H1 (cell line): ENCODE measurements at regions not wholly inside any gene's neighbourhood (a gene's known extent, or its start where the extent isn't known, plus 50 kb on each side); places are given as distances from the start of the nearest gene placed in this dataset.

Experiments used
- BCL11A ChIP-seq, 2 experiments: IDR thresholded peaks; one replicate each; pipeline ENCODE4 v1.6.1; 2011; ENCODE audit warnings: low read depth in 2 of 2, low read length in 2 of 2, mild to moderate bottlenecking in 2 of 2
- EGR1 ChIP-seq: IDR thresholded peaks from 2 replicates; pipeline ENCODE4 v1.6.1; 2011; ENCODE audit warnings: low read depth, low read length, borderline replicate concordance
- EP300 ChIP-seq, 2 experiments: IDR thresholded peaks; 1 replicate in 1 of 2; 2 replicates in 1 of 2; pipeline ENCODE4 v1.6.1; 2011 to 2012; ENCODE audit warnings: low read depth in 2 of 2, low read length in 2 of 2, mild to moderate bottlenecking in 2 of 2, borderline replicate concordance in 1 of 2, inconsistent platforms in 1 of 2, moderate library complexity in 1 of 2
- EZH2 ChIP-seq: fragments of 200-600 bp; sonication (generic); IDR thresholded peaks from 2 replicates; pipeline ENCODE4 v1.7.1; 2012; ENCODE audit warnings: low read depth, mild to moderate bottlenecking, moderate library complexity, low read length, inconsistent platforms; ENCODE audit not compliant: severe bottlenecking
- GTF2F1 ChIP-seq: IDR thresholded peaks from 2 replicates; pipeline ENCODE4 v1.6.1; 2012; ENCODE audit warnings: low read depth, low read length, improper control_type of control experiment, borderline replicate concordance
- POLR2A ChIP-seq, 2 experiments: IDR thresholded peaks; 1 replicate in 1 of 2; 2 replicates in 1 of 2; pipeline ENCODE4 v1.6.1; 2011; ENCODE audit warnings: low read depth in 2 of 2, low read length in 2 of 2, mild to moderate bottlenecking in 2 of 2; ENCODE audit errors: control extremely low read depth in 1 of 2
- POLR2AphosphoS5 ChIP-seq: IDR thresholded peaks from 2 replicates; pipeline ENCODE4 v1.6.1; 2011; ENCODE audit warnings: low read depth, low read length
- SIRT6 ChIP-seq: IDR thresholded peaks from one replicate; pipeline ENCODE4 v1.7.1; 2012; ENCODE audit warnings: low read length, inconsistent platforms
- SRF ChIP-seq: IDR thresholded peaks from 2 replicates; pipeline ENCODE4 v1.6.1; 2011; ENCODE audit warnings: mild to moderate bottlenecking, low read depth, low read length, moderate library complexity
- SUZ12 ChIP-seq: fragments of 200-600 bp; sonication (generic); IDR thresholded peaks from 2 replicates; pipeline ENCODE4 v1.6.1; 2012; ENCODE audit warnings: mild to moderate bottlenecking, inconsistent platforms, low read length, moderate library complexity, mixed read lengths
- TEAD4 ChIP-seq: IDR thresholded peaks from 2 replicates; pipeline ENCODE4 v1.6.1; 2012; ENCODE audit warnings: low read depth, low read length, inconsistent platforms, mixed read lengths
- TF ChIP-seq, protein P1 (sequence below), 3 experiments: IDR thresholded peaks; 1 replicate in 2 of 3; 2 replicates in 1 of 3; pipeline versions ENCODE4 v1.5.1 to v1.6.1; 2011; ENCODE audit warnings: low read length in 3 of 3, mild to moderate bottlenecking in 3 of 3, inconsistent platforms in 2 of 3, low read depth in 1 of 3, moderate library complexity in 1 of 3; ENCODE audit not compliant: insufficient read depth in 1 of 3; ENCODE audit errors: control extremely low read depth in 1 of 3
- TF ChIP-seq, protein P2 (sequence below): IDR thresholded peaks from 2 replicates; pipeline ENCODE4 v1.6.1; 2011; ENCODE audit warnings: low read length, improper control_type of control experiment
- TF ChIP-seq, protein P3 (sequence below): IDR thresholded peaks from 2 replicates; pipeline ENCODE4 v1.6.1; 2012; ENCODE audit warnings: inconsistent platforms

DNA sequence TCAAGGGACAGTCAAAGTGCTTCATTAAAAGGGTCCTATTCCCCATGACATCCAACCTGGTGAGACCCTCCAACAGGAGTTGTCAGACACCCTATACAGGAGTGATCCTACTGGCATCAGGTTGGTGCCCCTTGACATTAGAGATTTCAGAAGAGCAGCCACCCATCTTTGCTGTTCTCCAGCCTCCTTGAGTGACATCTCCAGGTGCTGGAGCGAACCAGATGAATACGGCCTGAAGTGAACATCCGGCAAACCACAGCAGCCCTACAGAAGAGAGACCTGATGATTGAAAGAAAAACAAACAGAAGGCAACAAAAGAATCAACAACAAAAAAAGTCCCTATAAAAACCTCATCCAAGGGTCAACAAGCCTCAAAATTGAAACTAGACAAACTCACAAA lies 146.1 kb upstream of the PBDC1 start:
- TF ChIP-seq POLR2AphosphoS5 (no peak), POLR2A (IDR thresholded peaks at IDR 0.05; ENCODE audit: control extremely low read depth in 1 of 2, low read depth in 2 of 2, low read length in 2 of 2) (no peak), SIRT6 (no peak), EP300 (IDR thresholded peaks at IDR 0.05; ENCODE audit: borderline replicate concordance in 1 of 2, low read depth in 2 of 2, low read length in 2 of 2) (no peak), SUZ12 (no peak), BCL11A (IDR thresholded peaks at IDR 0.05; ENCODE audit: low read depth in 2 of 2, low read length in 2 of 2) (no peak), GTF2F1 (no peak), EZH2 (no peak), EGR1 (no peak), SRF (no peak), TEAD4 (no peak)
- TF ChIP-seq, protein P1, sequence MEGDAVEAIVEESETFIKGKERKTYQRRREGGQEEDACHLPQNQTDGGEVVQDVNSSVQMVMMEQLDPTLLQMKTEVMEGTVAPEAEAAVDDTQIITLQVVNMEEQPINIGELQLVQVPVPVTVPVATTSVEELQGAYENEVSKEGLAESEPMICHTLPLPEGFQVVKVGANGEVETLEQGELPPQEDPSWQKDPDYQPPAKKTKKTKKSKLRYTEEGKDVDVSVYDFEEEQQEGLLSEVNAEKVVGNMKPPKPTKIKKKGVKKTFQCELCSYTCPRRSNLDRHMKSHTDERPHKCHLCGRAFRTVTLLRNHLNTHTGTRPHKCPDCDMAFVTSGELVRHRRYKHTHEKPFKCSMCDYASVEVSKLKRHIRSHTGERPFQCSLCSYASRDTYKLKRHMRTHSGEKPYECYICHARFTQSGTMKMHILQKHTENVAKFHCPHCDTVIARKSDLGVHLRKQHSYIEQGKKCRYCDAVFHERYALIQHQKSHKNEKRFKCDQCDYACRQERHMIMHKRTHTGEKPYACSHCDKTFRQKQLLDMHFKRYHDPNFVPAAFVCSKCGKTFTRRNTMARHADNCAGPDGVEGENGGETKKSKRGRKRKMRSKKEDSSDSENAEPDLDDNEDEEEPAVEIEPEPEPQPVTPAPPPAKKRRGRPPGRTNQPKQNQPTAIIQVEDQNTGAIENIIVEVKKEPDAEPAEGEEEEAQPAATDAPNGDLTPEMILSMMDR (IDR thresholded peaks at IDR 0.05; ENCODE audit: control extremely low read depth in 1 of 3, insufficient read depth in 1 of 3, low read depth in 1 of 3, low read length in 3 of 3): no peak
- TF ChIP-seq, protein P2, sequence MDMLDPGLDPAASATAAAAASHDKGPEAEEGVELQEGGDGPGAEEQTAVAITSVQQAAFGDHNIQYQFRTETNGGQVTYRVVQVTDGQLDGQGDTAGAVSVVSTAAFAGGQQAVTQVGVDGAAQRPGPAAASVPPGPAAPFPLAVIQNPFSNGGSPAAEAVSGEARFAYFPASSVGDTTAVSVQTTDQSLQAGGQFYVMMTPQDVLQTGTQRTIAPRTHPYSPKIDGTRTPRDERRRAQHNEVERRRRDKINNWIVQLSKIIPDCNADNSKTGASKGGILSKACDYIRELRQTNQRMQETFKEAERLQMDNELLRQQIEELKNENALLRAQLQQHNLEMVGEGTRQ: no peak
- TF ChIP-seq, protein P3, sequence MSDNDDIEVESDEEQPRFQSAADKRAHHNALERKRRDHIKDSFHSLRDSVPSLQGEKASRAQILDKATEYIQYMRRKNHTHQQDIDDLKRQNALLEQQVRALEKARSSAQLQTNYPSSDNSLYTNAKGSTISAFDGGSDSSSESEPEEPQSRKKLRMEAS: no peak
